Thoracic aorta (tissue), 2 donors: ENCODE measurements at regions not wholly inside any gene's neighbourhood (a gene's known extent, or its start where the extent isn't known, plus 50 kb on each side); places are given as distances from the start of the nearest gene placed in this dataset.

Experiments
- ATAC-seq: fragments of 150-250 bp; one replicate; pipeline ENCODE4 v1.8.0; 2017; ENCODE audit warnings: low read depth; ENCODE audit not compliant: insufficient number of reproducible peaks, low FRiP score
- DNase-seq: peaks from one replicate; pipeline ENCODE4 v3.0.0-alpha.2; 2020; ENCODE audit warnings: low spot score
- H3K27ac ChIP-seq, 2 donors: fragments of 200-600 bp; sonication (generic); 1 replicate in 1 of 2; 2 replicates in 1 of 2; pipeline ENCODE4 v1.5.1; 2016; ENCODE audit warnings: mild to moderate bottlenecking in 2 of 2, moderate library complexity in 2 of 2
- H3K27me3 ChIP-seq: fragments of 200-600 bp; sonication (generic); replicated peaks from 2 replicates; pipeline ENCODE4 v1.6.0; 2016; ENCODE audit warnings: mild to moderate bottlenecking; ENCODE audit not compliant: insufficient read depth
- H3K36me3 ChIP-seq: fragments of 200-600 bp; sonication (generic); one replicate; pipeline ENCODE4 v1.5.1; 2016
- H3K4me1 ChIP-seq, 2 donors: fragments of 200-600 bp; sonication (generic); 1 replicate in 1 of 2; 2 replicates in 1 of 2; pipeline versions ENCODE4 v1.5.1 to v1.6.0; 2016; ENCODE audit warnings: low read depth in 2 of 2, mild to moderate bottlenecking in 1 of 2; ENCODE audit not compliant: control insufficient read depth in 1 of 2
- H3K4me3 ChIP-seq: fragments of 200-600 bp; sonication (generic); 2 replicates; pipeline ENCODE4 v1.5.1; 2016; ENCODE audit warnings: mild to moderate bottlenecking
- H3K9me3 ChIP-seq: fragments of 200-600 bp; sonication (generic); 2 replicates; pipeline ENCODE4 v1.5.1; 2016
- CTCF ChIP-seq: fragments of 200-600 bp; sonication (generic); IDR thresholded peaks from one replicate; pipeline ENCODE4 v1.5.1; 2019; ENCODE audit warnings: antibody characterized with exemption

GRCh38 chr10:120162471-120162870 lies 269.9 kb downstream of the SEC23IP start:
- Histone ChIP-seq H3K4me1 (no peaks in the 10 kb centered on the region), H3K27me3 (no peaks in the 10 kb centered on the region), H3K4me3 (no peak overlapping the region), H3K9me3 (no peaks in the 10 kb centered on the region), H3K27ac (no peak overlapping the region), H3K36me3 (no peaks in the 10 kb centered on the region)
- no peak for TF ChIP-seq CTCF
- ATAC-seq (no peak), DNase-seq (no peak)

GRCh38 chr10:120172356-120172755 lies 279.8 kb downstream of the SEC23IP start:
- no peak overlapping the region for H3K27ac ChIP-seq
- ATAC-seq = no peak
- no peak overlapping the region for H3K4me3 ChIP-seq
- no peaks in the 10 kb centered on the region for H3K9me3 ChIP-seq
- no peak for TF ChIP-seq CTCF
- no peaks in the 10 kb centered on the region for H3K36me3 ChIP-seq
- H3K27me3 ChIP-seq = no peaks in the 10 kb centered on the region
- DNase-seq = no peak
- H3K4me1 ChIP-seq = no peaks in the 10 kb centered on the region

GRCh38 chr10:120174491-120174890 lies 282.0 kb downstream of the SEC23IP start:
- Histone ChIP-seq H3K4me1 (no peaks in the 10 kb centered on the region), H3K27ac (no peak overlapping the region), H3K27me3 (no peaks in the 10 kb centered on the region), H3K9me3 (no peaks in the 10 kb centered on the region), H3K4me3 (no peak overlapping the region), H3K36me3 (no peaks in the 10 kb centered on the region)
- no peak for TF ChIP-seq CTCF
- ATAC-seq (no peak), DNase-seq (no peak)

GRCh38 chr10:120177330-120177729 lies 279.7 kb upstream of the PLPP4 start:
- H3K27ac ChIP-seq = no peak overlapping the region
- TF ChIP-seq CTCF = no peak
- H3K36me3 ChIP-seq = no peaks in the 10 kb centered on the region
- no peaks in the 10 kb centered on the region for H3K27me3 ChIP-seq
- ATAC-seq (no peak), DNase-seq (no peak)
- H3K4me1 ChIP-seq = no peaks in the 10 kb centered on the region
- H3K9me3 ChIP-seq = no peaks in the 10 kb centered on the region
- H3K4me3 ChIP-seq = no peak overlapping the region

- DNase-seq (no peak), ATAC-seq (no peak)
- Histone ChIP-seq H3K27me3 (no peaks in the 10 kb centered on the region), H3K9me3 (no peaks in the 10 kb centered on the region), H3K36me3 (no peaks in the 10 kb centered on the region), H3K27ac (no peak overlapping the region), H3K4me3 (no peak overlapping the region), H3K4me1 (no peaks in the 10 kb centered on the region)
- TF ChIP-seq CTCF = no peak
These were observed 276.9 kb upstream of the PLPP4 start for GRCh38 chr10:120180160-120180559.
